Endodermal cell (in vitro differentiated cells): ENCODE measurements at regions not wholly inside any gene's neighbourhood (a gene's known extent, or its start where the extent isn't known, plus 50 kb on each side); places are given as distances from the start of the nearest gene placed in this dataset.

Experiments
- DNase-seq: peaks from one replicate; pipeline ENCODE4 v3.0.0-alpha.2; 2017
- H3K27ac ChIP-seq: 2 replicates; pipeline ENCODE4 v1.5.1; 2013; ENCODE audit warnings: mild to moderate bottlenecking, low read depth, low read length, moderate library complexity
- H3K27me3 ChIP-seq: 2 replicates; pipeline ENCODE4 v1.6.1; 2013; ENCODE audit warnings: mild to moderate bottlenecking, low read length, moderate library complexity; ENCODE audit not compliant: insufficient read depth, control insufficient read depth, poor library complexity, severe bottlenecking
- H3K36me3 ChIP-seq: 2 replicates; pipeline ENCODE4 v1.7.0; 2013; ENCODE audit warnings: mild to moderate bottlenecking, low read length, moderate library complexity; ENCODE audit not compliant: control insufficient read depth, insufficient read depth
- H3K4me1 ChIP-seq: one replicate; pipeline ENCODE4 v1.7.0; 2013; ENCODE audit warnings: low read length; ENCODE audit not compliant: control insufficient read depth, insufficient read depth
- H3K4me3 ChIP-seq: 2 replicates; pipeline ENCODE4 v1.5.1; 2013; ENCODE audit warnings: mild to moderate bottlenecking, low read length, moderate library complexity
- H3K9ac ChIP-seq: 2 replicates; pipeline ENCODE4 v1.6.1; 2013; ENCODE audit warnings: mild to moderate bottlenecking, low read length, moderate library complexity; ENCODE audit not compliant: poor library complexity, severe bottlenecking; ENCODE audit errors: extremely low read depth
- H3K9me3 ChIP-seq: 2 replicates; pipeline ENCODE4 v1.6.1; 2013; ENCODE audit warnings: mild to moderate bottlenecking, low read length, moderate library complexity; ENCODE audit not compliant: control insufficient read depth
- H3K27ac Mint-ChIP-seq: 2 replicates; pipeline ENCODE4 v1.8.0; 2020; ENCODE audit warnings: mixed read lengths
- H3K27me3 Mint-ChIP-seq: 2 replicates; pipeline ENCODE4 v1.8.0; 2021; ENCODE audit warnings: mild to moderate bottlenecking, mixed read lengths; ENCODE audit not compliant: insufficient read depth
- H3K36me3 Mint-ChIP-seq: 2 replicates; pipeline ENCODE4 v1.8.0; 2020; ENCODE audit warnings: low read depth, mixed read lengths
- H3K4me1 Mint-ChIP-seq: 2 replicates; pipeline ENCODE4 v1.8.0; 2020; ENCODE audit warnings: mixed read lengths
- H3K4me3 Mint-ChIP-seq: 2 replicates; pipeline ENCODE4 v1.8.0; 2020; ENCODE audit warnings: mild to moderate bottlenecking, moderate library complexity, mixed read lengths
- H3K9me3 Mint-ChIP-seq: 2 replicates; pipeline ENCODE4 v1.8.0; 2020; ENCODE audit warnings: mild to moderate bottlenecking, mixed read lengths
- WGBS, 2 experiments: methylation state at CpG; one replicate each; pipeline versions ENCODE4 v1.1.5 to v1.1.7; 2013; ENCODE audit warnings: missing lambda C conversion rate in 2 of 2, mixed read lengths in 1 of 2; ENCODE audit not compliant: insufficient coverage in 1 of 2, insufficient read length in 1 of 2; 5-methylcytosine and 5-hydroxymethylcytosine counted together
- TF ChIP-seq, protein P1 (sequence below): fragments of 200-600 bp; sonication (generic); conservative IDR thresholded peaks from 2 replicates; pipeline ENCODE4 v1.5.0; 2021; ENCODE audit warnings: antibody characterized with exemption, mild to moderate bottlenecking

DNA sequence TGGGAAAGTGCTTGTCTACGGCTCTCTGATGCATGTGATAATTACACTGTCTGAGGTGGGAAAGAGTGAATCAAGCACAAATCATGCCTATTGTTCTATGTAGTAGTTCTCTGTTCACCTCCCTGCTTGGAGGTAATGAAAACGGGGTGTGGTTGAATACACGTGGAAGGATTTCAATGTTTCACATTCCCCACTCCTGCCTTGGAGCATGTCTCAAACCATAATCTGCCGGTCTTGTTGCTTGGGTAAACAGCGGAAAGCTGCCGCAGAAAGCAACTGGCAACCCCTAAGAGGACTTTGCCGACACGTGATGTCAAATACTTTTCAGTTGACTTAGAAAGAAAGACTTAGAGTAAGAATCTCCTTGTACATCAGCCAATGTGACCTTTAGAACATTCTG lies 63.5 kb upstream of the MOCS2 start:
- TF ChIP-seq, protein P1, sequence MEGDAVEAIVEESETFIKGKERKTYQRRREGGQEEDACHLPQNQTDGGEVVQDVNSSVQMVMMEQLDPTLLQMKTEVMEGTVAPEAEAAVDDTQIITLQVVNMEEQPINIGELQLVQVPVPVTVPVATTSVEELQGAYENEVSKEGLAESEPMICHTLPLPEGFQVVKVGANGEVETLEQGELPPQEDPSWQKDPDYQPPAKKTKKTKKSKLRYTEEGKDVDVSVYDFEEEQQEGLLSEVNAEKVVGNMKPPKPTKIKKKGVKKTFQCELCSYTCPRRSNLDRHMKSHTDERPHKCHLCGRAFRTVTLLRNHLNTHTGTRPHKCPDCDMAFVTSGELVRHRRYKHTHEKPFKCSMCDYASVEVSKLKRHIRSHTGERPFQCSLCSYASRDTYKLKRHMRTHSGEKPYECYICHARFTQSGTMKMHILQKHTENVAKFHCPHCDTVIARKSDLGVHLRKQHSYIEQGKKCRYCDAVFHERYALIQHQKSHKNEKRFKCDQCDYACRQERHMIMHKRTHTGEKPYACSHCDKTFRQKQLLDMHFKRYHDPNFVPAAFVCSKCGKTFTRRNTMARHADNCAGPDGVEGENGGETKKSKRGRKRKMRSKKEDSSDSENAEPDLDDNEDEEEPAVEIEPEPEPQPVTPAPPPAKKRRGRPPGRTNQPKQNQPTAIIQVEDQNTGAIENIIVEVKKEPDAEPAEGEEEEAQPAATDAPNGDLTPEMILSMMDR: no peak
- H3K27ac Mint-ChIP-seq: no peak overlapping the region
- H3K9me3 ChIP-seq: peaks cover 9% of the 10 kb centered on the region
- DNase-seq: no peak
- H3K36me3 Mint-ChIP-seq: no peaks in the 10 kb centered on the region
- H3K9ac ChIP-seq: no peak overlapping the region
- H3K4me1 Mint-ChIP-seq: peaks cover 4% of the 10 kb centered on the region
- no peaks in the 10 kb centered on the region for H3K27me3 Mint-ChIP-seq
- H3K4me1 ChIP-seq: no peaks in the 10 kb centered on the region
- H3K4me3 ChIP-seq: no peak overlapping the region
- H3K27ac ChIP-seq: no peak overlapping the region
- H3K4me3 Mint-ChIP-seq: no peak overlapping the region
- H3K27me3 ChIP-seq: no peaks in the 10 kb centered on the region
- no peaks in the 10 kb centered on the region for H3K36me3 ChIP-seq
- 90 to 100% methylated on average over 6 to 8 of the region's 8 CpGs for WGBS, 2 experiments
- peaks cover 5% of the 10 kb centered on the region for H3K9me3 Mint-ChIP-seq

DNA sequence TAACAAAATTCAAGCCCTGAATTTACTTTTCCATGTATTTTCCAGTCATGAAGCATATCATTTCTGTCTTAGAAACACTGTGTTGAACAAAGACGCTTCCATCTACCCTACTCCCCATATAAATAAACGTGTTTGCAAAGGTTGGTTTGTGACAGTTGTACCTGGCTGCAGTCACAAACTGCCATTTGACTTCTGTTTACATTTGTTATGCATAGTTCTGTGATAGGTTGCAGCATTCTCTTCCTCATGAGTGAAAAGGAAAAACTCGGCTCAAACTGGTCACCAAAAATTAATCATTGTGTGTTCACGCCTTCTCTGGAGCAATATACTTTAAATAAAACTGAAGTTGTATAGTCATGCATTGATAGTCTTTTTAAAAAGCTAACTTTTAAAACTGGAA lies 69.3 kb upstream of the MOCS2 start:
- WGBS, 2 experiments: 67 to 84% methylated on average over 1 to 4 of the region's 4 CpGs
- Mint-ChIP-seq H3K27ac (no peak overlapping the region), H3K36me3 (no peaks in the 10 kb centered on the region), H3K9me3 (peaks cover 5% of the 10 kb centered on the region), H3K4me1 (peaks cover 5% of the 10 kb centered on the region), H3K27me3 (no peaks in the 10 kb centered on the region), H3K4me3 (no peak overlapping the region)
- H3K27me3 ChIP-seq: no peaks in the 10 kb centered on the region
- H3K27ac ChIP-seq: no peak overlapping the region
- no peak for DNase-seq
- H3K4me3 ChIP-seq: no peak overlapping the region
- TF ChIP-seq, protein P1: no peak
- H3K9me3 ChIP-seq: peaks cover 9% of the 10 kb centered on the region
- no peak overlapping the region for H3K9ac ChIP-seq
- H3K4me1 ChIP-seq: peaks cover 8% of the 10 kb centered on the region
- no peaks in the 10 kb centered on the region for H3K36me3 ChIP-seq

GRCh38 chr5:53179691-53180090 lies 70.1 kb upstream of the MOCS2 start:
- Histone ChIP-seq H3K4me3 (no peak overlapping the region), H3K9me3 (peaks cover 9% of the 10 kb centered on the region), H3K27me3 (no peaks in the 10 kb centered on the region), H3K27ac (no peak overlapping the region), H3K4me1 (peaks cover 8% of the 10 kb centered on the region), H3K36me3 (no peaks in the 10 kb centered on the region), H3K9ac (no peak overlapping the region)
- H3K27me3 Mint-ChIP-seq: no peaks in the 10 kb centered on the region
- H3K4me3 Mint-ChIP-seq: no peak overlapping the region
- H3K4me1 Mint-ChIP-seq: peaks cover 5% of the 10 kb centered on the region
- H3K27ac Mint-ChIP-seq: no peak overlapping the region
- no peaks in the 10 kb centered on the region for H3K36me3 Mint-ChIP-seq
- peaks cover 5% of the 10 kb centered on the region for H3K9me3 Mint-ChIP-seq
- TF ChIP-seq, protein P1: no peak
- 93 to 94% methylated on average over 3 to 4 of the region's 4 CpGs for WGBS, 2 experiments
- DNase-seq: no peak
